K562 (cell line): ENCODE measurements at regions not wholly inside any gene's neighbourhood (a gene's known extent, or its start where the extent isn't known, plus 50 kb on each side); places are given as distances from the start of the nearest gene placed in this dataset.

Experiments
- ATAC-seq: fragments of 200-7000 bp; cut with Tn5 transposase; 3 replicates; pipeline ENCODE4 v1.9.1; 2020; ENCODE audit warnings: moderate library complexity
- BruUV-seq: library from RNA; stranded (reverse); fragments of 400-500 nt; replicated peaks from 2 replicates; lab custom pipeline; 2021; lab: Mats Ljungman, UMichigan
- CTCF ChIA-PET: fragments of 300-600 bp; formaldehyde crosslinking; extraction: SDS; loops from one replicate; lab custom pipeline; 2021; ENCODE audit warnings: low intra/inter-chr PET ratio; lab: Yijun Ruan, JAX
- POLR2A ChIA-PET: fragments of 300-600, 350-650 bp; sonication (Branson Sonifier 250); formaldehyde crosslinking; extraction: SDS; loops from one replicate; lab custom pipeline; 2021; ENCODE audit warnings: antibody characterized with exemption, inconsistent platforms; lab: Yijun Ruan, JAX
- DNase-seq, 4 experiments: peaks; one replicate each; pipeline versions ENCODE4 v3.0.0 to v3.0.0-alpha.2; 2011 to 2018; ENCODE audit warnings: low spot score in 3 of 4, mixed read lengths in 3 of 4; ENCODE audit errors: extremely low read depth in 1 of 4
- FAIRE-seq: peaks from 2 replicates; lab custom pipeline; 2011; peaks lifted over from hg19 to GRCh38; lab: Jason Lieb, UNC
- H2AFZ ChIP-seq: 2 replicates; pipeline ENCODE4 v1.6.0; 2011; ENCODE audit warnings: low read depth, low read length, control low read depth, inconsistent platforms
- H3K27ac ChIP-seq: fragments of 200-600 bp; 3 replicates; pipeline ENCODE4 v1.8.0; 2011; ENCODE audit warnings: low read depth, mild to moderate bottlenecking, control low read depth, inconsistent platforms, low read length, moderate library complexity, mixed read lengths; ENCODE audit errors: extremely low read depth
- H3K27me3 ChIP-seq, 2 experiments: fragments of 300-600 bp in 1 of 2; 2 replicates in 1 of 2; 3 replicates in 1 of 2; pipeline versions ENCODE4 v1.6.0 to v1.8.0; 2011; ENCODE audit warnings: inconsistent platforms in 2 of 2, low read length in 2 of 2, mild to moderate bottlenecking in 1 of 2, mixed read lengths in 1 of 2, moderate library complexity in 1 of 2; ENCODE audit not compliant: control insufficient read depth in 2 of 2, insufficient read depth in 2 of 2
- H3K36me3 ChIP-seq: fragments of 300-600 bp; 3 replicates; pipeline ENCODE4 v1.8.0; 2011; ENCODE audit warnings: mild to moderate bottlenecking, low read length, inconsistent platforms; ENCODE audit not compliant: control insufficient read depth, insufficient read depth
- H3K4me1 ChIP-seq, 2 experiments: fragments of 200-600 bp in 1 of 2; replicated peaks in 1 of 2; 2 replicates in 1 of 2; 3 replicates in 1 of 2; pipeline versions ENCODE4 v1.5.1 to v1.8.0; 2011; ENCODE audit warnings: inconsistent platforms in 2 of 2, low read length in 2 of 2, mild to moderate bottlenecking in 1 of 2, mixed read lengths in 1 of 2, moderate library complexity in 1 of 2; ENCODE audit not compliant: control insufficient read depth in 2 of 2, insufficient read depth in 2 of 2
- H3K4me2 ChIP-seq: 2 replicates; pipeline ENCODE4 v1.6.1; 2011; ENCODE audit warnings: low read length, control low read depth, inconsistent platforms, mixed read lengths; ENCODE audit not compliant: insufficient read depth
- H3K4me3 ChIP-seq: fragments of 200-600 bp; sonication (generic), shearing (Covaris generic); 2 replicates; pipeline ENCODE4 v1.5.1; 2016; ENCODE audit warnings: control low read depth, inconsistent platforms
- H3K79me2 ChIP-seq: fragments of 200-600 bp; 3 replicates; pipeline ENCODE4 v1.8.0; 2011; ENCODE audit warnings: low read length, inconsistent platforms; ENCODE audit not compliant: control insufficient read depth, insufficient read depth
- H3K9ac ChIP-seq, 2 experiments: 2 replicates each; pipeline versions ENCODE4 v1.6.0 to v1.6.1; 2011; ENCODE audit warnings: low read depth in 2 of 2, low read length in 2 of 2, control low read depth in 1 of 2, inconsistent platforms in 1 of 2, mild to moderate bottlenecking in 1 of 2, mixed read lengths in 1 of 2; ENCODE audit not compliant: insufficient read depth in 1 of 2
- H3K9me1 ChIP-seq: one replicate; pipeline ENCODE4 v1.6.0; 2011; ENCODE audit warnings: inconsistent platforms, mild to moderate bottlenecking, low read length, moderate library complexity; ENCODE audit not compliant: control insufficient read depth, insufficient read depth
- H3K9me3 ChIP-seq: replicated peaks from 2 replicates; pipeline ENCODE4 v1.5.1; 2011; ENCODE audit warnings: low read depth, low read length, inconsistent platforms; ENCODE audit not compliant: control insufficient read depth, insufficient read depth
- H4K20me1 ChIP-seq: replicated peaks from 2 replicates; pipeline ENCODE4 v1.6.1; 2011; ENCODE audit warnings: low read length, inconsistent platforms, mixed read lengths; ENCODE audit not compliant: control insufficient read depth, insufficient read depth
- KAT2B ChIP-seq: IDR thresholded peaks from one replicate; pipeline ENCODE4 v1.6.1; 2012; ENCODE audit warnings: low read depth, mild to moderate bottlenecking, control low read depth, inconsistent platforms, low read length, moderate library complexity
- MXD1 ChIP-seq: fragments of 250-450 bp; sonication (Bioruptor Pico); IDR thresholded peaks from 2 replicates; pipeline ENCODE4 v1.8.0; 2021; ENCODE audit warnings: borderline replicate concordance, mild to moderate bottlenecking, moderate library complexity; ENCODE audit not compliant: poor library complexity, severe bottlenecking
- POLR2B ChIP-seq: fragments of 450-650 bp; IDR thresholded peaks from 2 replicates; pipeline ENCODE4 v1.6.1; 2018; ENCODE audit warnings: low read depth; ENCODE audit not compliant: partially characterized antibody
- POU5F1 ChIP-seq: fragments of 150-350 bp; IDR thresholded peaks from 2 replicates; pipeline ENCODE4 v1.6.1; 2014; ENCODE audit warnings: borderline replicate concordance, low read length, low read depth, mild to moderate bottlenecking; ENCODE audit not compliant: partially characterized antibody
- SMARCA4 ChIP-seq: fragments of 450-650 bp; IDR thresholded peaks from 2 replicates; pipeline ENCODE4 v1.6.1; 2016
- TRIM24 ChIP-seq, 2 experiments: fragments of 450-650 bp; IDR thresholded peaks; 2 replicates each; pipeline ENCODE4 v1.6.1; 2016
- ZNF24 ChIP-seq: fragments of 450-650 bp; IDR thresholded peaks from 2 replicates; pipeline ENCODE4 v1.6.1; 2016
- ZNF274 ChIP-seq: IDR thresholded peaks from 2 replicates; pipeline ENCODE4 v1.6.1; 2011; ENCODE audit warnings: low read depth, mild to moderate bottlenecking, low read length, moderate library complexity, borderline replicate concordance
- ZNF512 ChIP-seq: IDR thresholded peaks from 2 replicates; pipeline ENCODE4 v1.6.1; 2016; ENCODE audit warnings: missing genetic modification characterization, missing compliant biosample characterization
- WGBS: fragments of 100-300 bp; shearing (Covaris generic); methylation state at CpG from one replicate; pipeline ENCODE4 v1.1.6; 2016; ENCODE audit warnings: low coverage, mixed read lengths; ENCODE audit not compliant: insufficient coverage; ENCODE audit errors: missing lambda C conversion rate; 5-methylcytosine and 5-hydroxymethylcytosine counted together
- in situ Hi-C: fragments of 300-500 bp; cut with MboI; formaldehyde crosslinking; loops from 4 replicates; pipeline ENCODE4 v1.15.0; 2018; ENCODE audit warnings: inconsistent platforms, mixed read lengths
- intact Hi-C: fragments of 100-400 bp; cut with micrococcal nuclease; formaldehyde crosslinking; loops from 2 replicates; pipeline ENCODE4 v1.14.2; 2022
- TF ChIP-seq, protein P1 (sequence below), 2 experiments: fragments of 250-450 bp in 1 of 2; fragments of 450-650 bp in 1 of 2; sonication (Bioruptor Pico) in 1 of 2; IDR thresholded peaks; 2 replicates each; pipeline versions ENCODE4 v1.6.1 to v1.8.0; 2016 to 2021; ENCODE audit warnings: mild to moderate bottlenecking in 2 of 2, moderate library complexity in 2 of 2, missing compliant biosample characterization in 1 of 2, missing genetic modification characterization in 1 of 2
- TF ChIP-seq, protein P2 (sequence below), 2 experiments: fragments of 150-350 bp in 1 of 2; IDR thresholded peaks; 2 replicates each; pipeline ENCODE4 v1.6.1; 2012 to 2016; ENCODE audit warnings: low read depth in 2 of 2, low read length in 2 of 2, mild to moderate bottlenecking in 1 of 2, moderate library complexity in 1 of 2

GRCh38 chr10:27445070-27445469 lies 59.0 kb upstream of the RAB18 start (continued):
- TF ChIP-seq POLR2B (no peak), ZNF24 (no peak)

DNA sequence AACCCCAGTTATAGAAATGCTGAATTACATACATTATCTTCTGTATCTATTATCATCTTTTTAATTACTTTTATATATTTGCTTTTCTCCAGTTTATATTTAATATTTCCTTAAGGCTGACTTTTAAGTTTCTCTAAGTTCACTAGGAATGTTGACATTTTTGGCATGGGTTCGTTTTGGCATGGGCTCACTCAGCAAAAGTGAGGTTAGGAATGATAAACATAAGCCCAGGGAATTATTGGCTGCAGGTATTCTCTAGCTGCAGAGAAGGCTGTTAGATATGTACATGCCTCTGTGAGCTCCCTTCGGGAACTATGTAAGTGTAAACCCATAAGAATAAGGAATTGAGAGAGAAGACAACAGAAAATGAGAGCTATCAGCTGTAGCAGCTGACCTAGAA lies 63.6 kb upstream of the RAB18 start:
- in situ Hi-C loops: loop anchor here (10.0 kb wide), 1 partner anchor 794 kb away; no protein-coding TSS in a partner anchor
- Histone ChIP-seq H3K79me2 (no peaks in the 10 kb centered on the region), H3K9me1 (no peaks in the 10 kb centered on the region), H3K27me3 (no peaks in the 10 kb centered on the region; a peak in 1 of 5 replicates), H3K9me3 (no peaks in the 10 kb centered on the region), H3K4me3 (no peak overlapping the region), H2AFZ (no peak overlapping the region), H3K4me2 (no peak overlapping the region), H3K4me1 (no peaks in the 10 kb centered on the region), H3K9ac (no peak overlapping the region), H3K27ac (no peak overlapping the region), H4K20me1 (no peaks in the 10 kb centered on the region), H3K36me3 (no peaks in the 10 kb centered on the region)
- DNase-seq (no peak), FAIRE-seq (no peak), ATAC-seq (no peak)
- intact Hi-C loops: no loop called here
- no TSS peak for BruUV-seq
- POLR2A ChIA-PET: interaction anchor here (1.0 kb wide), 1 partner anchor 19 kb away, joined by 3 read pairs; no protein-coding TSS in a partner anchor
- WGBS: 0% methylated on average over 2 of the region's 2 CpGs
- TF ChIP-seq, protein P1, sequence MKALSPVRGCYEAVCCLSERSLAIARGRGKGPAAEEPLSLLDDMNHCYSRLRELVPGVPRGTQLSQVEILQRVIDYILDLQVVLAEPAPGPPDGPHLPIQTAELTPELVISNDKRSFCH (CRISPR knock-in tag; IDR thresholded peaks at IDR 0.05): no peak
- TF ChIP-seq, protein P1 (tag; IDR thresholded peaks at IDR 0.05): no peak
- TF ChIP-seq KAT2B (no peak), ZNF512 (tag) (no peak), TRIM24 (IDR thresholded peaks at IDR 0.05) (no peak), SMARCA4 (no peak), MXD1 (CRISPR knock-in tag) (no peak), POU5F1 (no peak), ZNF274 (no peak)
- TF ChIP-seq, protein P2, sequence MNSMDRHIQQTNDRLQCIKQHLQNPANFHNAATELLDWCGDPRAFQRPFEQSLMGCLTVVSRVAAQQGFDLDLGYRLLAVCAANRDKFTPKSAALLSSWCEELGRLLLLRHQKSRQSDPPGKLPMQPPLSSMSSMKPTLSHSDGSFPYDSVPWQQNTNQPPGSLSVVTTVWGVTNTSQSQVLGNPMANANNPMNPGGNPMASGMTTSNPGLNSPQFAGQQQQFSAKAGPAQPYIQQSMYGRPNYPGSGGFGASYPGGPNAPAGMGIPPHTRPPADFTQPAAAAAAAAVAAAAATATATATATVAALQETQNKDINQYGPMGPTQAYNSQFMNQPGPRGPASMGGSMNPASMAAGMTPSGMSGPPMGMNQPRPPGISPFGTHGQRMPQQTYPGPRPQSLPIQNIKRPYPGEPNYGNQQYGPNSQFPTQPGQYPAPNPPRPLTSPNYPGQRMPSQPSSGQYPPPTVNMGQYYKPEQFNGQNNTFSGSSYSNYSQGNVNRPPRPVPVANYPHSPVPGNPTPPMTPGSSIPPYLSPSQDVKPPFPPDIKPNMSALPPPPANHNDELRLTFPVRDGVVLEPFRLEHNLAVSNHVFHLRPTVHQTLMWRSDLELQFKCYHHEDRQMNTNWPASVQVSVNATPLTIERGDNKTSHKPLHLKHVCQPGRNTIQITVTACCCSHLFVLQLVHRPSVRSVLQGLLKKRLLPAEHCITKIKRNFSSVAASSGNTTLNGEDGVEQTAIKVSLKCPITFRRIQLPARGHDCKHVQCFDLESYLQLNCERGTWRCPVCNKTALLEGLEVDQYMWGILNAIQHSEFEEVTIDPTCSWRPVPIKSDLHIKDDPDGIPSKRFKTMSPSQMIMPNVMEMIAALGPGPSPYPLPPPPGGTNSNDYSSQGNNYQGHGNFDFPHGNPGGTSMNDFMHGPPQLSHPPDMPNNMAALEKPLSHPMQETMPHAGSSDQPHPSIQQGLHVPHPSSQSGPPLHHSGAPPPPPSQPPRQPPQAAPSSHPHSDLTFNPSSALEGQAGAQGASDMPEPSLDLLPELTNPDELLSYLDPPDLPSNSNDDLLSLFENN (IDR thresholded peaks at IDR 0.05; ENCODE audit: low read depth in 2 of 2, low read length in 2 of 2): no peak
- CTCF ChIA-PET: no interaction called here
